Cardiac fibroblast (primary cell): ENCODE measurements at regions not wholly inside any gene's neighbourhood (a gene's known extent, or its start where the extent isn't known, plus 50 kb on each side); places are given as distances from the start of the nearest gene placed in this dataset.

Experiments used
- DNase-seq, 2 donors: peaks; one replicate each; pipeline versions ENCODE4 v3.0.0 to v3.0.0-alpha.2; 2010; ENCODE audit warnings: low read depth in 2 of 2
- H3K4me3 ChIP-seq, 2 donors: replicated peaks in 1 of 2; 1 replicate in 1 of 2; 2 replicates in 1 of 2; pipeline ENCODE4 v1.5.1; 2011; ENCODE audit warnings: low read depth in 2 of 2, low read length in 2 of 2, mild to moderate bottlenecking in 2 of 2, moderate library complexity in 1 of 2
- TF ChIP-seq, protein P1 (sequence below): IDR thresholded peaks from one replicate; pipeline ENCODE4 v1.5.1; 2011; ENCODE audit warnings: low read depth, mild to moderate bottlenecking, low read length, inconsistent platforms

DNA sequence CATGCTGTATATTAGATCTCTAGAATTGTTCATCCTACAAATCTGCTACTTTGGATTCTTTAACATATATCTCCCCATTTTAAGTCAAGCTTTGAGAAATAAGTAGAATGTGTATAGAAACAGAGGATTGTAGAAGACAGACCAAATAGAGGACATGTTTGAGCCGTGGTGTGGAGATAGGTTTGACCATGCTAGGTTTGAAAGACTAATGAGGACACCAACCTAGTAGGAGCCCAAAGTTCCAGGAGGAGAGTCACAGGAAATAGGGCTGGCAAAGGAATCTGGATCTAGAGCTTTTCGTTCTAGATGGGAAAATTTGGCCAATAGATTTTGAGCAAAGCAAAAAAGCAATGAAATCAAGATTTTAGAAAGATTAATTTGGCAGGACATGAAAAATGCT lies 60.5 kb upstream of the TBX20 start:
- no peak overlapping the region for H3K4me3 ChIP-seq
- TF ChIP-seq, protein P1, sequence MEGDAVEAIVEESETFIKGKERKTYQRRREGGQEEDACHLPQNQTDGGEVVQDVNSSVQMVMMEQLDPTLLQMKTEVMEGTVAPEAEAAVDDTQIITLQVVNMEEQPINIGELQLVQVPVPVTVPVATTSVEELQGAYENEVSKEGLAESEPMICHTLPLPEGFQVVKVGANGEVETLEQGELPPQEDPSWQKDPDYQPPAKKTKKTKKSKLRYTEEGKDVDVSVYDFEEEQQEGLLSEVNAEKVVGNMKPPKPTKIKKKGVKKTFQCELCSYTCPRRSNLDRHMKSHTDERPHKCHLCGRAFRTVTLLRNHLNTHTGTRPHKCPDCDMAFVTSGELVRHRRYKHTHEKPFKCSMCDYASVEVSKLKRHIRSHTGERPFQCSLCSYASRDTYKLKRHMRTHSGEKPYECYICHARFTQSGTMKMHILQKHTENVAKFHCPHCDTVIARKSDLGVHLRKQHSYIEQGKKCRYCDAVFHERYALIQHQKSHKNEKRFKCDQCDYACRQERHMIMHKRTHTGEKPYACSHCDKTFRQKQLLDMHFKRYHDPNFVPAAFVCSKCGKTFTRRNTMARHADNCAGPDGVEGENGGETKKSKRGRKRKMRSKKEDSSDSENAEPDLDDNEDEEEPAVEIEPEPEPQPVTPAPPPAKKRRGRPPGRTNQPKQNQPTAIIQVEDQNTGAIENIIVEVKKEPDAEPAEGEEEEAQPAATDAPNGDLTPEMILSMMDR: no peak
- no peak for DNase-seq

DNA sequence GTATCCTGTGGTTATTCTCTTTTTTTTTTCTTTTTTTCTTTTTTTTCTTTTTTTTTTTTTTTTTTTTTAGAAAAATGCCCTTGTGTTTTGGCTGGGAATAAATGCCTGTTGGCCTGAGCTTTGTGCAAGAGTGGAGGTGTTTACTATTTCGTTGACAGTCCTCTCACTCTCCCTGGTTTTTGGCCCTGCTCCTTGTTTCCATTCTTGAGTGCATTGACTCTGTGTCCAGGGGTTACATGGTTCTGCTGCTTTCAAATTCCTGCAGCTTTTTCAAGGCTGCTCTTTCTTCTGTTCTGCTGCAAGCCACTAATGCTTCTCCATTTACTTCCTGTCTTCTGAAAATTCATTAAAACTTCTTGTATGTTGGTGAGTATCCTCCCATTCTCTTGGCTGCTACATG lies 59.7 kb upstream of the TBX20 start:
- no peak overlapping the region for H3K4me3 ChIP-seq
- no peak for DNase-seq
- TF ChIP-seq, protein P1: no peak
